ENCODE measurements at regions not wholly inside any gene's neighbourhood (a gene's known extent, or its start where the extent isn't known, plus 50 kb on each side); places are given as distances from the start of the nearest gene placed in this dataset.

GRCh38 chr5:93886917-93887361 is 145.5 kb upstream of the POU5F2 start:
- H3K36me3 ChIP-seq (ENCODE audit: control insufficient read depth, insufficient read depth, low read length), result no peaks in the 10 kb centered on the region
- no peak overlapping the region for H3K27ac ChIP-seq (ENCODE audit: low read length)
- no peaks in the 10 kb centered on the region for H3K4me1 ChIP-seq (ENCODE audit: control insufficient read depth, insufficient read depth, low read length)
- H3K27me3 ChIP-seq (ENCODE audit: control insufficient read depth, insufficient read depth, low read length), result no peaks in the 10 kb centered on the region
- H3K9me3 ChIP-seq (ENCODE audit: control insufficient read depth, insufficient read depth, low read length), result no peaks in the 10 kb centered on the region
- no peak overlapping the region for H3K4me3 ChIP-seq (ENCODE audit: low read length)
- WGBS (ENCODE audit: insufficient coverage, insufficient read length), result no CpG with 5 or more reads among the region's 1 CpG
- no peak for DNase-seq (ENCODE audit: low read depth, low spot score)

DNA sequence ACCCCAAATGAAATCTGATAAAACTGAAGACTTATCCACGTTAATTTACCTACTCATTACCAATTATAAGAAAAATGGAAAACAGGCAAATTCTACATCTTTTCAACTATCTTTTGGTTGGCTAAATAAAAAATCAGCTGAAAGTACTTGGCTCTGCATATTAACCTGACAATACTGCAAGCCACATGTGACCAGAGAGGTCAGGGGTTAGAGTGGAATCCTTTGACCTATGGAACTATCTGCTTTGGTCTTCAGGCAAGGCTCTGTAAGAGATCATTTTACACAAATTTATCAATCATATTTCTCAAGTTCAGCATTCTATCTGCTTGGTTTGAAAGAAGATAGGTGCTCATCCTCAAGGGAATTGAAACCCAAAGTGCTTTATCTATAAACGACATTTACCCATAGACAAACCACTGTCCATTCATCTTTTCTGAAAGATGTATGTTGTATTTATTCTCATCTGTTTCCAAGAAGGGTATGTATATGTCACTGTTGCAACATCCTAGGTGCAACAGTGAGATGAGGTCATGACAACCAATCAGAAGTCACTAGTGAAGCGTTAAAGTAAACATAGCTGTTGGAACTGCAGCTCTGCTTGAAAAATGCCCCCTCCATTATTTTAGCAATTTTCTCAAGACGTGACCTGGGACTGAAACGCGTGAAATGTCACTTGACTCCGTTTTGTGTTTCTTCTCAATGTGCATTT is 144.9 kb upstream of the POU5F2 start:
- 100% methylated on average over 1 of the region's 7 CpGs for WGBS (ENCODE audit: insufficient coverage, insufficient read length)
- DNase-seq (ENCODE audit: low read depth, low spot score), result no peak
- H3K36me3 ChIP-seq (ENCODE audit: control insufficient read depth, insufficient read depth, low read length), result no peaks in the 10 kb centered on the region
- H3K27me3 ChIP-seq (ENCODE audit: control insufficient read depth, insufficient read depth, low read length), result no peaks in the 10 kb centered on the region
- no peaks in the 10 kb centered on the region for H3K4me1 ChIP-seq (ENCODE audit: control insufficient read depth, insufficient read depth, low read length)
- H3K27ac ChIP-seq (ENCODE audit: low read length), result no peak overlapping the region
- no peaks in the 10 kb centered on the region for H3K9me3 ChIP-seq (ENCODE audit: control insufficient read depth, insufficient read depth, low read length)
- no peak overlapping the region for H3K4me3 ChIP-seq (ENCODE audit: low read length)

GRCh38 chr5:93884254-93884653 is 142.9 kb upstream of the POU5F2 start:
- H3K36me3 ChIP-seq (ENCODE audit: control insufficient read depth, insufficient read depth, low read length), result no peaks in the 10 kb centered on the region
- H3K4me3 ChIP-seq (ENCODE audit: low read length), result no peak overlapping the region
- no peak for DNase-seq (ENCODE audit: low read depth, low spot score)
- H3K27ac ChIP-seq (ENCODE audit: low read length), result no peak overlapping the region
- no peaks in the 10 kb centered on the region for H3K27me3 ChIP-seq (ENCODE audit: control insufficient read depth, insufficient read depth, low read length)
- no CpG with 5 or more reads among the region's 1 CpG for WGBS (ENCODE audit: insufficient coverage, insufficient read length)
- no peaks in the 10 kb centered on the region for H3K9me3 ChIP-seq (ENCODE audit: control insufficient read depth, insufficient read depth, low read length)
- no peaks in the 10 kb centered on the region for H3K4me1 ChIP-seq (ENCODE audit: control insufficient read depth, insufficient read depth, low read length)

GRCh38 chr5:93883459-93883858 is 142.1 kb upstream of the POU5F2 start:
- no peaks in the 10 kb centered on the region for H3K4me1 ChIP-seq (ENCODE audit: control insufficient read depth, insufficient read depth, low read length)
- WGBS (ENCODE audit: insufficient coverage, insufficient read length), result no CpG with 5 or more reads among the region's 2 CpGs
- no peaks in the 10 kb centered on the region for H3K27me3 ChIP-seq (ENCODE audit: control insufficient read depth, insufficient read depth, low read length)
- H3K36me3 ChIP-seq (ENCODE audit: control insufficient read depth, insufficient read depth, low read length), result no peaks in the 10 kb centered on the region
- DNase-seq (ENCODE audit: low read depth, low spot score), result no peak
- no peaks in the 10 kb centered on the region for H3K9me3 ChIP-seq (ENCODE audit: control insufficient read depth, insufficient read depth, low read length)
- no peak overlapping the region for H3K27ac ChIP-seq (ENCODE audit: low read length)
- no peak overlapping the region for H3K4me3 ChIP-seq (ENCODE audit: low read length)

GRCh38 chr5:93875693-93876092 is 134.3 kb upstream of the POU5F2 start:
- H3K36me3 ChIP-seq (ENCODE audit: control insufficient read depth, insufficient read depth, low read length), result no peaks in the 10 kb centered on the region

DNA sequence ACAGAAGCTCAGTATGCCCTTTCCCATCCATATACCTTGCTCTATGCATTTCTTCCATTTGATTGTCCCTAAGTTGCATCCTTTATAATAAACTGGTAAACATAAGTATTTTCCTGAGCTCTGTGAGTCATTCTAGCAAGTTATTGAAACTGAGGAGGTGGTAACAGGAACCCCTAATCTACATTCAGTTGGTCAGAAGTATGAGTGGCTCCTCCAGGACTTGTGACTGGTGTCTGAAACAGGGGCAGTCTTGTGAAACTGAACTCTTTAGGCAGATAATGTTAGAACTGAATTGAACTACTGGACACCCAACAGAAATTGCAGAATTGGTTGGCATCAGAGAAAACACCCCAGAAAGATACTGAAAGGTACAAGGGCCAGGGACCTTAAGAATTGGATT is 133.1 kb upstream of the POU5F2 start:
- peaks cover 3% of the 10 kb centered on the region; the same call in 1 of the 2 replicates for H3K4me1 ChIP-seq (ENCODE audit: control insufficient read depth, insufficient read depth, low read length)
- no peaks in the 10 kb centered on the region for H3K36me3 ChIP-seq (ENCODE audit: control insufficient read depth, insufficient read depth, low read length)
- no peaks in the 10 kb centered on the region for H3K9me3 ChIP-seq (ENCODE audit: control insufficient read depth, insufficient read depth, low read length)
- no peak overlapping the region for H3K4me3 ChIP-seq (ENCODE audit: low read length)
- H3K27ac ChIP-seq (ENCODE audit: low read length), result no peak overlapping the region
- DNase-seq (ENCODE audit: low read depth, low spot score), result no peak
- no peaks in the 10 kb centered on the region for H3K27me3 ChIP-seq (ENCODE audit: control insufficient read depth, insufficient read depth, low read length)

More at GRCh38 chr5:93875693-93876092, 134.3 kb upstream of the POU5F2 start:
- Histone ChIP-seq H3K4me1 (ENCODE audit: control insufficient read depth, insufficient read depth, low read length) (peaks cover 3% of the 10 kb centered on the region; the same call in 1 of the 2 replicates), H3K27me3 (ENCODE audit: control insufficient read depth, insufficient read depth, low read length) (no peaks in the 10 kb centered on the region), H3K27ac (ENCODE audit: low read length) (no peak overlapping the region), H3K4me3 (ENCODE audit: low read length) (no peak overlapping the region), H3K9me3 (ENCODE audit: control insufficient read depth, insufficient read depth, low read length) (no peaks in the 10 kb centered on the region)
- no peak for DNase-seq (ENCODE audit: low read depth, low spot score)
- WGBS (ENCODE audit: insufficient coverage, insufficient read length), result no CpG with 5 or more reads among the region's 1 CpG

- DNase-seq (ENCODE audit: low read depth, low spot score), result no peak
- Histone ChIP-seq H3K4me3 (ENCODE audit: low read length) (no peak overlapping the region), H3K27ac (ENCODE audit: low read length) (no peak overlapping the region), H3K4me1 (ENCODE audit: control insufficient read depth, insufficient read depth, low read length) (peaks cover 3% of the 10 kb centered on the region; the same call in 1 of the 2 replicates), H3K36me3 (ENCODE audit: control insufficient read depth, insufficient read depth, low read length) (no peaks in the 10 kb centered on the region), H3K9me3 (ENCODE audit: control insufficient read depth, insufficient read depth, low read length) (no peaks in the 10 kb centered on the region), H3K27me3 (ENCODE audit: control insufficient read depth, insufficient read depth, low read length) (no peaks in the 10 kb centered on the region)
- WGBS (ENCODE audit: insufficient coverage, insufficient read length), result no CpG with 5 or more reads among the region's 1 CpG
These were observed 132.7 kb upstream of the POU5F2 start for GRCh38 chr5:93874080-93874479.

GRCh38 chr5:93873211-93873736 is 131.9 kb upstream of the POU5F2 start:
- no peaks in the 10 kb centered on the region for H3K27me3 ChIP-seq (ENCODE audit: control insufficient read depth, insufficient read depth, low read length)
- H3K4me3 ChIP-seq (ENCODE audit: low read length), result no peak overlapping the region
- WGBS (ENCODE audit: insufficient coverage, insufficient read length), result no CpG with 5 or more reads among the region's 1 CpG
- DNase-seq (ENCODE audit: low read depth, low spot score), result no peak
- H3K36me3 ChIP-seq (ENCODE audit: control insufficient read depth, insufficient read depth, low read length), result no peaks in the 10 kb centered on the region
- H3K27ac ChIP-seq (ENCODE audit: low read length), result no peak overlapping the region
- H3K9me3 ChIP-seq (ENCODE audit: control insufficient read depth, insufficient read depth, low read length), result no peaks in the 10 kb centered on the region
- peaks cover 3% of the 10 kb centered on the region; the same call in 1 of the 2 replicates for H3K4me1 ChIP-seq (ENCODE audit: control insufficient read depth, insufficient read depth, low read length)

- H3K36me3 ChIP-seq (ENCODE audit: control insufficient read depth, insufficient read depth, low read length), result no peaks in the 10 kb centered on the region
- DNase-seq (ENCODE audit: low read depth, low spot score), result no peak
- no peak overlapping the region for H3K4me3 ChIP-seq (ENCODE audit: low read length)
- H3K4me1 ChIP-seq (ENCODE audit: control insufficient read depth, insufficient read depth, low read length), result peaks cover 3% of the 10 kb centered on the region; the same call in 1 of the 2 replicates
- no peaks in the 10 kb centered on the region for H3K9me3 ChIP-seq (ENCODE audit: control insufficient read depth, insufficient read depth, low read length)
- H3K27me3 ChIP-seq (ENCODE audit: control insufficient read depth, insufficient read depth, low read length), result no peaks in the 10 kb centered on the region
- no peak overlapping the region for H3K27ac ChIP-seq (ENCODE audit: low read length)
- WGBS (ENCODE audit: insufficient coverage, insufficient read length), result 100% methylated on average over 1 of the region's 3 CpGs
These were observed 129.2 kb upstream of the POU5F2 start for GRCh38 chr5:93870649-93871048.

DNA sequence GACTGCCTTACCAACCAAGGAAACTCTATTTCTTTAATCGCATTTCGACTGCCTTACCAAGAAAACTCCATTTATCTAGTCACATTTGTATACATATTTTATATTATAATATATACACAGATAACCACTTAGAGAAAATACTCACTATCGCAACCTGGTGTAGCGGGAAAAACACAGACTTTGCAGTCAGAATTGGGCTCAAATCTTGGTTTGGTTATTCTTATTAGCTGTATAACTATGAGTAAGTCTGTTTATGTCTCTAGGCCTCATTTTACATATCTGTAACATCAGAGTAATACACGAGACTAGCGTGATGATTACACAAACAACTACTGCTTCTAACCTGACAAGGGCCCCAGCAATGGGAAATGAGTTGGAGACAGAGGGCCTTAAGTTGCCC is 127.5 kb upstream of the POU5F2 start:
- Histone ChIP-seq H3K4me1 (ENCODE audit: control insufficient read depth, insufficient read depth, low read length) (no peaks in the 10 kb centered on the region), H3K27ac (ENCODE audit: low read length) (no peak overlapping the region), H3K9me3 (ENCODE audit: control insufficient read depth, insufficient read depth, low read length) (no peaks in the 10 kb centered on the region), H3K27me3 (ENCODE audit: control insufficient read depth, insufficient read depth, low read length) (no peaks in the 10 kb centered on the region), H3K36me3 (ENCODE audit: control insufficient read depth, insufficient read depth, low read length) (no peaks in the 10 kb centered on the region), H3K4me3 (ENCODE audit: low read length) (no peak overlapping the region)
- WGBS (ENCODE audit: insufficient coverage, insufficient read length), result no CpG with 5 or more reads among the region's 6 CpGs
- no peak for DNase-seq (ENCODE audit: low read depth, low spot score)

DNA sequence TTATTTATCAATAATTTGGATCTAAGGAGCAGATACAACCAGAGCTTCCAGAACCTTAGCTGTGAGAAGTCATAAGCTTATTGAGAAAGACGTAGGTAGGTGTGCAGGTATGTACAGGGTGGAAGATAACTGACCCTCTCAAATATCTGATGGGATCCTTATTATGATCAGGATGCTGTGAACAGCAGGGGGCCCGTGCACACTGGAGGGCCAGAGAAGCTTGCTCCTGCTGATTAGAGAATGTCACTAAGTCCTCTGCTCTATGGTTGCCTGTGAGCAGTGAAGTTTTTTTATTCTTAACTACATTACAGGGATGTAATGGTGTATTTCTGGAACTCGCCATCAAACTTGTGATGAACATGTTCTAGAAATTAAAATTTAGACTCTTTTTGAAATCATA is 108.9 kb upstream of the POU5F2 start:
- Histone ChIP-seq H3K27ac (ENCODE audit: low read length) (no peak overlapping the region), H3K36me3 (ENCODE audit: control insufficient read depth, insufficient read depth, low read length) (no peaks in the 10 kb centered on the region), H3K9me3 (ENCODE audit: control insufficient read depth, insufficient read depth, low read length) (no peaks in the 10 kb centered on the region), H3K27me3 (ENCODE audit: control insufficient read depth, insufficient read depth, low read length) (no peaks in the 10 kb centered on the region), H3K4me1 (ENCODE audit: control insufficient read depth, insufficient read depth, low read length) (no peaks in the 10 kb centered on the region), H3K4me3 (ENCODE audit: low read length) (no peak overlapping the region)
- no peak for DNase-seq (ENCODE audit: low read depth, low spot score)
- WGBS (ENCODE audit: insufficient coverage, insufficient read length), result no CpG with 5 or more reads among the region's 3 CpGs

Measured in iPS DF 6.9 (cell line).